NCI-H1436 (cell line): ENCODE measurements at regions not wholly inside any gene's neighbourhood (a gene's known extent, or its start where the extent isn't known, plus 50 kb on each side); places are given as distances from the start of the nearest gene placed in this dataset.

ENCODE experiments used
- DNase-seq: peaks from one replicate; lab custom pipeline; 2025; lab: John Stamatoyannopoulos, UW

DNA sequence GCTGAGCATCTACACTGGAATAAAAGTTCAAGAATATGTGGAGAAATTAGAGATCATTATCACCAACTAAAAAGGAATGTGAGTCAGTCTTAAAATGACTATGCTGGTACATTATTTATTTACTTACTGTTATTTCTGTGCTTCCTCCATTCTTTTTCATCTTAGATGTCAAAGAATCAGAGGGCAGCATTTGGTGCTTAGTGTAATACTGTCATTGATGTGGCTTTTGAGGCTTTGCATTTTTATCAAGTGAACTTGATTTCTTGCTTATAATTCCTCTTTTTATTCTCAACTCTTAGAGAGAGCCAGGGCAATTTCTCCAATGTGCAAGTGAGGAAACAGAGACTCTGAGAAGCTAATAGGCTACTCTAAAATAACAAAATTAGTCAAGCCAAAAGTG, 163.7 kb upstream of the TRPC7 start:
- DNase-seq: no peak

- no peak for DNase-seq
Observed at GRCh38 chr5:136528481-136529030, 163.2 kb upstream of the TRPC7 start.

- no peak for DNase-seq
Observed at GRCh38 chr5:136527311-136527710, 162.0 kb upstream of the TRPC7 start.

DNA sequence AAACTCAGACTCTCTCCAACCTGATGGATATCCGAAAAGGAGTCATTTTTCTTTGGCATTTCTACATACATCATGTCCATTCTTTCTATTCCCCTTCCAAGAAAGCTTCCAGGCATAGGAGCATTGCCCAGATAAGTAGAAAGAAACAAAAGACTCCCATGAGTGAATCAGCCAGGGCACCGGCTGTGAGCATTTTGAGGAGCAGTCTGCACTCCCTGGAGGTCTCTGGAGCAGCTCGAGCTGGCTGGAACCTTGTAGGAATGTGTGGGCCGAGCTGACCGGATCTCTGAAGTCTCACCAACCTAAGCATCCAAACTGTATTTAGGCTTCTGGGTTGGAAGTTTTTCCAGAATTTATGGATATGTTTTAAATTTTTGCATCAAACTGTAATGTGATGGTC, 161.4 kb upstream of the TRPC7 start:
- no peak for DNase-seq

- DNase-seq: no peak
Observed at GRCh38 chr5:136526021-136526420, 160.7 kb upstream of the TRPC7 start.

DNA sequence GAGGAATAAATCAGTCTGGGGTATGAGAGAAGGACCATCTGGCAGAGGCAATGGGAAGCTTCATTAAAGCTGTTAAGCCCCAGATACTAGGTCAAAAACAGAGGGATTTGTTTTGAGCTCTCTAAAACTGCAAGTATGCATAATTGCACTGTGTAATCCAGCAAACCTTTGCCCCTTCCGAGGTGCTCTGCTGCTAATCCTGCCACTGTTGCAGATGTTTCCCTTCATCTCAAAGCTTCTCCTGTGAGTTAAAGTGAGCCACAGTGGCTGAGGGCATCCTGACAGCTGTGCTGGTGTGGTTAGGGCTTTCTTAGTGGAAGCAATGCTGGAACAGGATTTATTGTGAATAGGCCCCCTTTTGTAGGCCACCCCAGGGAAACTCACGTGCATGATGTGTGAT, 160.3 kb upstream of the TRPC7 start:
- no peak for DNase-seq

DNA sequence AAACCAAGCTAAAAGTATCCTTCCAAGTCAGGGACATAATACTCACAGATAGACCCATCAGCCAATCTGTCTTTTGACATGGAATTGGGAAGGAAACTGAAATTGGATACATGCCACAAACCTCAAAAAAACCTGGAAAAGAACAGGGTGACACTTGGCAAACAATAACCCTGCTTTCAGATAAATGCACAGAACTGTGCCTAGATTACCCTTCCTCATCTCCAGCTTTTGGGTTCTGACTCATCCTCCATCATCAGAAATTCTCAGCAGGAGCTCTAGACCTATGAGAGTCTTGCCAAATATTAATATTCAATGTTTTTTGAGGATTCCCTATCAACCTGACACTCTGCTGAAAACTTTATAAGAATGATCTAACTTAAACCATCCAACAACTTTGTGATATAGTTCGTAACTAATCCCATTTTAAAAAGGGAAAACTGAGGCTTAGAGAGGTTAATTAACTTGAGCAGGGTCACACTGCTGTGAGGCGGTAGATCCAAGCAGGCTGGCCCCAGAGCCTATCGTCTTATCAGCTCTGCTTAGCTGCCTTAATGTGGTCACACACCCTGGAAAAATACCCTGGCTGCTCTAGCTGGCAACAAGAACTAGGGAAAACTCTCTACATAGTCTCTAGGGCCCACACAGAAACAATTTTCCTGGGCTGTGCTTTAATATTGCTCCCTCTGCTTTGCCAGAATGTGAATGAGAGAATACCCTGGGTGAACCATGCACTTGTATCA, 157.0 kb upstream of the TRPC7 start:
- no peak for DNase-seq

DNA sequence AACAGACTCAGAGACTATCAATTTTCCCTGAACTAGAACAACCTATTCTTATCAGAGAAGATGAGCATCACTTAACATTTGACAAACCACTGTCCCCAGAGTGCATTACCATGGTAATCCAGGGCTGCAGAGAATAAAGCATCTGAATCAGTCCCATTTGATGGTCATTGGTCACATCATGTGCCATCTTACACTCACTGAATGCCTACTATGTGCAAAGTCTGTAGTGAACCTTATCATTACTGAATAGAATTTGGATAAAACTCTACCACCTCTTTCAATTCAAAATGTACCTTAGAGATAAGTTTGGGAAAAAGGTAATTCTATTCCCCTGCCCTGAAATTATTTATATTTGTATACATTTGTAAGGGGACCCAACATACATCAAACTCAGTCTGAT, 156.4 kb upstream of the TRPC7 start:
- DNase-seq: no peak

DNA sequence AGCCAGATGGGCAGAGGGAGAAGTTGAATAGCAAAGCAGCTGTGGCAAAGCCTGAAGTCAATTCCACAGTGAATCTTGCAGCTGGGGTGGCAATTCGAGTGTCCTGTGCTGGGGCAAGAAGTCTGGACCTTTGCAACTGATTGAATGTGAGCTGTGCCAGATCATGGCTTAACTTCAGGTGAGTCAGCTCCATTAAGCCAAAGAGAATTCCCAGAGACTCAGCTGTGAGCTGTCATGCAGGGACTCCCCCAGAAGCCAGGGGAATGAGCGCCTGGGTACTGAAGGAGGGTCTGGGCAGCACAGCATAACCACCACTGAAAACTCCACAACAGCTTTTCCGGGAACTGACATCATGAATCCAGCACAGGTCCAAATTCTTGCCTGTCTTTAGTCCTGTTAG, 153.5 kb upstream of the TRPC7 start:
- DNase-seq: no peak

- no peak for DNase-seq
Observed at GRCh38 chr5:136518174-136518573, 152.8 kb upstream of the TRPC7 start.

DNA sequence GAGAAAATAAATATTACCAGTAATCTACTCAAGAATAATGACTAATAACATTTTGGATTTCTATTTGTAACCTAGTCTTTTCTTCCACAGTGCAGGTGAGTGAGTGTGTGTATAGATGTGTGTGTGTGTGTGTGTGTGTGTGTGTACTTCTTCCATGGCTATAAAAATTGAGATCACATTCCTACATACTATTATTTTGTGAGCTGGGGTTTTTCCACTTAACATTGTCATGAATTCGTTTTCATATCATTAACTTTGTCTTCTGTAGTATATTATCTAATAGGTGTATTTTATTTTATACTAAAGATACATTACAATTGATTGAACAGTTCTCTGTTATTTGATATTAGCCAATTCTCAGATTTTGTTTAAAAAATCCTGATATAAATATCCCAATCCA, 152.4 kb upstream of the TRPC7 start:
- no peak for DNase-seq

GRCh38 chr5:136516637-136517036, 151.3 kb upstream of the TRPC7 start:
- DNase-seq: no peak

DNA sequence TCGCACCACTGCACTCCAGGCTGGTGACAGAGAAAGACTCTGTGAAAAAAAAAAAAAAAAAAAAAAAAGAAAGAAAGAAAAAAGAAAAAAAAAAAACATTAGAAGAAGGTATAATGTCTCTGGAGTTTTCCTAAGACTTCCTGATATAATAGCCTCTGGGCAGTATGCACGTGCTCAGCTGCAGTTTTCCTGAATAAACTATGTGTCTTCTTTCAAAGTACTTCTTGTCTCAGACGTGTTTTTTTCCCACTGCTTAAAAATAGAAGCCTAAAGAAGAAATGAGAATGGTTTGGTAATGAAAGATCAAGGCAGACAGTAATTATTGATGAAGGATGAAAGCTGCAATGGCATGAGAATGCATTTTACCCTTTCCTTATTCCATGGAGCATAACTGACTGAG, 148.1 kb upstream of the TRPC7 start:
- no peak for DNase-seq

DNA sequence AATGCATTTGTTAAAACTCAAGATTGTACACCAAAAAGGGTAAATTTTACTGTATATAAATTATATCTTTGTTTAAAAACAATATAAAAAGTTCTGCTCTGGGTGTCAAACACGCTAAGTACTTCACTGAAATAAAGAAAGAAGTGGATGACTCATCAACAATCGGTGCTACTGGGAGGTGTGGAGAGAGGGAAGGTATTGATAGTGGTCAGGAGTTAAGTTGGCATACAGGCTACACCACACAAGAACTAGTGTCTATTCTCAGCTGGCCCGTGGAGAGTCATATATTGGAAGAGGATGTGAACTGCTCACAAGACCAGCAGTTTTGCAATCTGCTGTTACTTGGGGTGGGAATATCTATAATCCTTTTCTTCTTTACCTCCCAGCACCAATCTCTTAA, 145.7 kb upstream of the TRPC7 start:
- no peak for DNase-seq

DNA sequence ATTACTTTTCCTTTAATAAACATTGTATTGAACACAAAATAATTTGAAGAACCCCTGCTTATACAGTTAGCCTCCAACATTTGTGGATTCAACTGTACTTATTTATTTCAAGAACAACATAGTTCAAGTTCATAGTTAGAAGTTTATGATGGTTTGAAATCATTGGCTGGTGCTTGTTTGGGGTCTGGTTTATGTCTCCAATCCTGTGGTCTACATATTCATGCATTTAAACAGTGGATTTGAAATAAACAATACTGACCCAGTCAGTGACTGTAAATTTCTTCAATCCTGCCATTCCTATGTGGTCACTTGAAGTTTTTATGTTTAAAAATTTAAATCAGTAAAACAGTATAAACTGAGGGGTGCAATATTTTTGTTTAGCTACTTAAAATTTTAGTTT, 145.1 kb upstream of the TRPC7 start:
- DNase-seq: no peak

GRCh38 chr5:136506131-136506530, 140.8 kb upstream of the TRPC7 start:
- no peak for DNase-seq

DNA sequence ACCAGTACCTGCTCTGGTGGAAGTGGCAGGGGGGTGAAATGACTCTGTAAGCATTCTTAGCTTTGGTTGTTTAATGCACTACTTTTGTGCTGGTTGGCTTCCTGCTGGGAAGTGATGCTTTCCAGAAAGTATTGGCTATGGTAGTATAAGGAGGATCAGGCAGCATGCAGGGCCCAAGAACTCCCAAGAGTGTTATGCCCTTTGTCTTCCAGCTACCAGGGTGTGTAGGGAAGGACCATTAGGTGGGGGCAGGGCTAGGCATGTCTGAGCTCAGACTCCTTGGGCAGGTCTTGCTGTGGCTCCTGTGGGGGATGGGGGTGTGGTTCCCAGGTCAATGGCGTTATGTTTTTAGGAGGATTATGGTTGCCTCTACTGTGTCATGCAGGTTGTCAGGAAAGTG, 135.8 kb upstream of the TRPC7 start:
- no peak for DNase-seq

DNA sequence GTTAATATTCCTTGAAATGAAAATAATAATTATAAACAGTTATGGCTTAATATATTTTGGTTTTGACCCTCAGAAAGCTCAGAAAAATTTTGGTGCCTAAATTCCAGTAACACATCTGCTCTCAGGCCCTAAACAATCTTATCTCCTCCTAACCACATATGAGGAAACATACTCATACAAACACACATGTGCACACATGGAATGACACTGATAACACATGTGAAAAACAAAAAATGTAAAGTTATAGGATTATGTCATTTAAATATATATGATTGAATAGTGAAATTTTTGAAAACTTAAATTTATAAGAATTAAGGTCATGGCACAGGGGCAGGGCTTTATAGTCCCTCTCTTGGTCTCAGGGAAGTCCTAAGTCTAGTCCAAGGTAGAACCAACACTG, 127.2 kb upstream of the TRPC7 start:
- DNase-seq: no peak

GRCh38 chr5:136491806-136492205, 126.5 kb upstream of the TRPC7 start:
- no peak for DNase-seq

DNA sequence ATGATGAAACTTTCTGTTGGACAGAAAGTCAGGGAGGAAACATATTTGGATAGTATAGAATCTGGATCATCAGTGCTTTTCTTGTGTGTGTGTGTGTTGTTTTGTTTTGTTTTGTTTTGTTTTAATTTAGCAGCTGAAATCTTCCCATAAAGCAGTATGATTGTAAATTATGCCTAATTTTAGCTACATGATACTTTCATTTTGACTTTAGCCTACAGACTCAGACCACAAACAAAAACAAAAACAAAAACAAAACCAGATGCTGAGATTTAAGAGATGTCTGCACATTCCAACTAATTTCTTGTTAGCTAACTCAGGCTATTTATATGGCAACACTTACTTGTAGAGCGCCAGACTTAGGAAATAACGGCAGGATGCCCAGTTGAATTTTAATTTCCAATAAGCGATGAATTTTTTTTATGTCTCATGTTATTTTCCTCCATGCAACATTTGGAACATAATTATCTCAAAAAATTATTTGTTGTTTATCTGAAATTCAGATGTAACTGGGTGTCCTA, 119.5 kb upstream of the TRPC7 start:
- DNase-seq: no peak

GRCh38 chr5:136482206-136482605, 116.9 kb upstream of the TRPC7 start:
- DNase-seq: no peak

GRCh38 chr5:136474466-136474865, 109.1 kb upstream of the TRPC7 start:
- no peak for DNase-seq

DNA sequence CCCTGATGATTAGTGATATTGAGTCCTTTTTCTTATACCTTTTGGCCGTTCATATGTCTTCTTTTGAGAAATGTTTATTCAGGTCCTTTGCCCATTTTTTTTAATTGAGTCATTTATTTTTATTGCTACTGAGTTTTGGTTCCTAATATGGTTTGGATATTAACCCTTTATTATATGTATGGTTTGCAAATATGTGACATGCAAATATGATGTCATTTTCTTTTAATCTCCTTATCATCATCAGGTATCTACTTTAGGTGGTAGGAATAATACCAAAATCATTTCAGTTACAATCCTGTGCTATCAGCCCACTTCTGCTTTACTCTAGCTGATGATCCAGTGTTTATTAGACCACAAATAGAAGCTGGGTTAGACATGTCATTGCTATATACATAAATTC, 102.3 kb upstream of the TRPC7 start:
- DNase-seq: no peak

- no peak for DNase-seq
Observed at GRCh38 chr5:136466041-136466415, 100.7 kb upstream of the TRPC7 start.
